Mammary epithelial cell (primary cell): ENCODE measurements at regions not wholly inside any gene's neighbourhood (a gene's known extent, or its start where the extent isn't known, plus 50 kb on each side); places are given as distances from the start of the nearest gene placed in this dataset.
"Not testable (repeated sequence)": the region's sequence is repeated elsewhere in the genome, so short reads cannot be mapped to it uniquely, and the experiment has no call there.

Experiments
- CTCF ChIP-seq, 2 donors: IDR thresholded peaks in 1 of 2; conservative IDR thresholded peaks in 1 of 2; 2 replicates each; pipeline ENCODE4 v1.5.1; 2011 to 2012; ENCODE audit warnings: inconsistent platforms in 2 of 2, low read length in 2 of 2, mild to moderate bottlenecking in 2 of 2, control low read depth in 1 of 2, low read depth in 1 of 2; ENCODE audit not compliant: insufficient read depth in 1 of 2; ENCODE audit errors: extremely low read depth in 1 of 2
- EZH2 ChIP-seq: IDR thresholded peaks from 2 replicates; pipeline ENCODE4 v1.6.1; 2012; ENCODE audit warnings: low read length, inconsistent platforms, borderline replicate concordance

DNA sequence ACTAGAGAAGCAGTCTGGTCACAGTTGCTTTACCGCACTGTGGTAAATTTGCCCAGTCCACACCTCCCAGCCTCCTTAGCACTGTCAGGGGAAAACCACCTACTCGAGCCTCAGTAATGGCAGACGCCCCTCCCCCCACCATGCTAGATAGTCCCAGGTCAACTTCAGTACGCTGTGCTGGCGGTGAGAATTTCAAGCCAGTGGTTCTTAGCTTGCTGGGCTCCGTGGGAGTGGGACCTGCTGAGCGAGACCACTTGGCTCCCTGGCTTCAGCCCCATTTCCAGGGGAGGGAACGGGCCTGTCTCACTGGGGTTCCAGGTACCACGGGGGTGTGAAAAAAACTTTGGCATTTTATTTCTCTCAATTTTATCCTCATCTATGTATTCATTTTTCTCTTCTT is 194.8 kb downstream of the TNFSF18 start:
- not testable (repeated sequence) for TF ChIP-seq EZH2; CTCF (conservative IDR thresholded peaks at IDR 0.05 in 1 of 2, IDR thresholded peaks at IDR 0.05 in 1 of 2; ENCODE audit: extremely low read depth in 1 of 2, insufficient read depth in 1 of 2, low read depth in 1 of 2, low read length in 2 of 2)
